Muscle of arm (tissue), 1 donor: ENCODE measurements at regions not wholly inside any gene's neighbourhood (a gene's known extent, or its start where the extent isn't known, plus 50 kb on each side); places are given as distances from the start of the nearest gene placed in this dataset.

Experiments
- DNase-seq: peaks from one replicate; pipeline ENCODE4 v3.0.0-alpha.2; 2013

- DNase-seq = no peak
Measured at GRCh38 chr2:120474486-120474885, 128.6 kb downstream of the INHBB start.

GRCh38 chr2:120476141-120476540 is 130.2 kb downstream of the INHBB start:
- DNase-seq = no peak

GRCh38 chr2:120477198-120477597 is 131.3 kb downstream of the INHBB start:
- no peak for DNase-seq

GRCh38 chr2:120477831-120478481 is 132.0 kb downstream of the INHBB start:
- no peak for DNase-seq

GRCh38 chr2:120480346-120480902 is 134.5 kb downstream of the INHBB start:
- no peak for DNase-seq

- DNase-seq = no peak
Measured at GRCh38 chr2:120480903-120481445, 135.0 kb downstream of the INHBB start.

GRCh38 chr2:120481446-120482194 is 135.7 kb downstream of the INHBB start:
- no peak for DNase-seq

- DNase-seq = no peak
Measured at GRCh38 chr2:120482334-120482733, 136.4 kb downstream of the INHBB start.

GRCh38 chr2:120483355-120483754 is 137.4 kb downstream of the INHBB start:
- no peak for DNase-seq

- no peak for DNase-seq
Measured at GRCh38 chr2:120485096-120485495, 139.2 kb downstream of the INHBB start.

- no peak for DNase-seq
Measured at GRCh38 chr2:120486441-120486840, 140.5 kb downstream of the INHBB start.

- no peak for DNase-seq
Measured at GRCh38 chr2:120486946-120487345, 141.0 kb downstream of the INHBB start.

GRCh38 chr2:120488531-120488930 is 142.6 kb downstream of the INHBB start:
- no peak for DNase-seq

GRCh38 chr2:120489023-120489422 is 143.1 kb downstream of the INHBB start:
- no peak for DNase-seq

- DNase-seq = no peak
Measured at GRCh38 chr2:120490091-120490798, 144.3 kb downstream of the INHBB start.

GRCh38 chr2:120491111-120491625 is 145.2 kb downstream of the INHBB start:
- DNase-seq = no peak

- DNase-seq = no peak
Measured at GRCh38 chr2:120493231-120493630, 147.3 kb downstream of the INHBB start.

GRCh38 chr2:120494446-120494845 is 148.5 kb downstream of the INHBB start:
- no peak for DNase-seq

GRCh38 chr2:120495586-120495985 is 149.7 kb downstream of the INHBB start:
- DNase-seq = no peak

GRCh38 chr2:120496235-120496634 is 150.3 kb downstream of the INHBB start:
- no peak for DNase-seq

GRCh38 chr2:120496759-120497158 is 150.8 kb downstream of the INHBB start:
- DNase-seq = no peak
